Mesendoderm (in vitro differentiated cells): ENCODE measurements at regions not wholly inside any gene's neighbourhood (a gene's known extent, or its start where the extent isn't known, plus 50 kb on each side); places are given as distances from the start of the nearest gene placed in this dataset.
A peak's percentile ranks its signal among the peaks of the same experiment; 100 is the strongest.

ENCODE experiments used
- DNase-seq: peaks from one replicate; pipeline ENCODE4 v3.0.0; 2013
- H2AK5ac ChIP-seq: 2 replicates; pipeline ENCODE4 v1.6.1; 2013; ENCODE audit warnings: low read length, inconsistent platforms
- H2BK120ac ChIP-seq: 2 replicates; pipeline ENCODE4 v1.6.1; 2013; ENCODE audit warnings: low read depth, mild to moderate bottlenecking, low read length, moderate library complexity, mixed read lengths
- H2BK15ac ChIP-seq: replicated peaks from 2 replicates; pipeline ENCODE4 v1.6.1; 2013; ENCODE audit warnings: low read depth, mild to moderate bottlenecking, moderate library complexity
- H2BK5ac ChIP-seq: 2 replicates; pipeline ENCODE4 v1.6.1; 2013; ENCODE audit warnings: low read length, inconsistent platforms
- H3K18ac ChIP-seq: 2 replicates; pipeline ENCODE4 v1.6.1; 2013; ENCODE audit warnings: mild to moderate bottlenecking, low read length, mixed read lengths
- H3K23ac ChIP-seq: one replicate; pipeline ENCODE4 v1.6.1; 2013; ENCODE audit warnings: low read length
- H3K27ac ChIP-seq: 2 replicates; pipeline ENCODE4 v1.5.1; 2013; ENCODE audit warnings: low read depth, mild to moderate bottlenecking, inconsistent platforms, low read length, moderate library complexity
- H3K27me3 ChIP-seq: 2 replicates; pipeline ENCODE4 v1.6.1; 2013; ENCODE audit warnings: low read length, control low read depth, mild to moderate bottlenecking, inconsistent platforms; ENCODE audit not compliant: insufficient read depth, poor library complexity
- H3K36me3 ChIP-seq: 2 replicates; pipeline ENCODE4 v1.6.1; 2013; ENCODE audit warnings: low read length, inconsistent platforms; ENCODE audit not compliant: control insufficient read depth, insufficient read depth
- H3K4ac ChIP-seq: one replicate; pipeline ENCODE4 v1.6.1; 2013; ENCODE audit warnings: low read depth, mild to moderate bottlenecking, low read length, moderate library complexity
- H3K4me1 ChIP-seq: 2 replicates; pipeline ENCODE4 v1.6.1; 2013; ENCODE audit warnings: low read depth, low read length, inconsistent platforms; ENCODE audit not compliant: control insufficient read depth
- H3K4me2 ChIP-seq: 2 replicates; pipeline ENCODE4 v1.6.1; 2013; ENCODE audit warnings: low read length
- H3K4me3 ChIP-seq: 2 replicates; pipeline ENCODE4 v1.5.1; 2013; ENCODE audit warnings: mild to moderate bottlenecking, low read length
- H3K56ac ChIP-seq: one replicate; pipeline ENCODE4 v1.6.1; 2013; ENCODE audit warnings: low read length
- H3K79me1 ChIP-seq: 2 replicates; pipeline ENCODE4 v1.6.1; 2013; ENCODE audit warnings: low read length, inconsistent platforms
- H3K79me2 ChIP-seq: 2 replicates; pipeline ENCODE4 v1.6.1; 2013; ENCODE audit warnings: mild to moderate bottlenecking, low read length; ENCODE audit not compliant: control insufficient read depth, insufficient read depth
- H3K9ac ChIP-seq: 2 replicates; pipeline ENCODE4 v1.6.1; 2013; ENCODE audit warnings: low read length, inconsistent platforms
- H4K5ac ChIP-seq: one replicate; pipeline ENCODE4 v1.6.1; 2013; ENCODE audit warnings: low read length
- H4K8ac ChIP-seq: one replicate; pipeline ENCODE4 v1.6.1; 2013; ENCODE audit warnings: low read depth, mild to moderate bottlenecking, control low read depth, low read length, moderate library complexity
- WGBS: extraction: QIAGEN DNeasy Blood & Tissue Kit; methylation state at CpG from one replicate; pipeline ENCODE4 v1.1.7; 2013; ENCODE audit warnings: low lambda C conversion rate, missing lambda C conversion rate; ENCODE audit not compliant: insufficient coverage; ENCODE audit errors: extremely low coverage; 5-methylcytosine and 5-hydroxymethylcytosine counted together

DNA sequence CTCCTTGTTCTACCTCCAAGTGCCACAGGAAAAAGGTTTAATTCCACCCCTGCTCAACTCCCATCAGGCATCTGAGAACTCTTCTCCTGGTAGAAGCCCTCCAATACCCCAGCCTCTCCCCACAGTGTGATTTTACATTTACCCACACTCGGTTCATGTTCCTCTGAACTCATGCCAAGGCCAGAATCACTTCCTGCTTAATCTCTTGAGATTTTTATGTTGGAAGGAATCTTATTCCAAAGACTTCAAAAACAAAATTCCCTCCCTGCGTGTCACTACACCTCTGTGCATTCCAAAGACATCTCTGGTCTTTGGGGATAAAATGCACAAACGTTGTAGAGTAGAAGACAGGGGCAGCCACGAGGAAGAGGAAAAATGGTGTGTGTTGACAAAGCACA is 186.8 kb downstream of the ACTL7B start:
- Histone ChIP-seq H3K4me2 (no peak overlapping the region), H3K4me3 (no peak overlapping the region), H3K4me1 (no peaks in the 10 kb centered on the region), H3K56ac (no peak overlapping the region), H3K4ac (no peak overlapping the region), H3K27ac (no peak overlapping the region), H3K36me3 (no peaks in the 10 kb centered on the region), H2BK5ac (no peak overlapping the region), H3K79me2 (no peaks in the 10 kb centered on the region), H2BK15ac (no peak overlapping the region), H4K5ac (no peak overlapping the region), H2BK120ac (no peak overlapping the region), H3K9ac (no peak overlapping the region), H4K8ac (no peak overlapping the region), H3K27me3 (no peaks in the 10 kb centered on the region), H3K23ac (no peak overlapping the region), H2AK5ac (no peak overlapping the region), H3K79me1 (no peaks in the 10 kb centered on the region), H3K18ac (no peak overlapping the region)
- DNase-seq: no peak
- no CpG with 5 or more reads among the region's 4 CpGs for WGBS

DNA sequence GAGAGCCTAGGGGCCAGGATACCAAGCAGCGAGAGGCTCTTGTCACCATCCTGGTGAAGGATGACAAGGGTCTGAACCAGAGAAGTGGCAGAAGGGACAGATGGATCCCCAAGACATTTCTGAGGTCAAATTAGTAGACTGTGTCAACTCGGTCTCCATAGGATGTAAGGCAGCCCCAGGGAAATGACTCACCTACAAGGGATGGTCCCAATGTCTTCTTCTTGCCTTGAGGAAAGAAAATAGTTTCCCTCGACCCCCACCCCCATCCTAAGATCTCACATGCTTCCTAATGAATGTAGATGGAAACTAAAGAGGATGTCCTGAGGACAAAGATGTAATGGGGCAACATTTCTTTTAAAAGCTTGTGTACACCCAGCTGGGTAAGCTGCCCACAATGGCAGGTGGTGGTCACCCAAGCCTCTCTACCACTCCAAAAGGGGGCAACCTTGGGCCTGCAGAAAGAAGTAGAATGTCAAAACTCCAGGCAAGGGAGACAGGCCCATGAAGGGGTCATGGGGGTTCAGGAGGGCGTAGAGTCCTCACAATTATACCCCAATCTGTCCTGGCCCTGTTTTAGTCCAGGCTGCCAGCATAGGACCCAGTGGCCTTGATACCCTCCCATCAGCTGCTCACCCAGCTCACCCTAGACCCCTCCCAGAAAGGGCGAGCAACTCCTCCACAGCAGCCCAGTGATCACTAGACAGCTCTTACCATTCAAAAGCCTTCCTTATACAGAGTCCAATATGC is 187.4 kb downstream of the ACTL7B start:
- Histone ChIP-seq H3K27ac (no peak overlapping the region), H4K8ac (no peak overlapping the region), H3K4me2 (no peak overlapping the region), H3K4ac (no peak overlapping the region), H4K5ac (no peak overlapping the region), H2AK5ac (no peak overlapping the region), H3K79me2 (no peaks in the 10 kb centered on the region), H2BK5ac (no peak overlapping the region), H3K4me3 (no peak overlapping the region), H3K36me3 (no peaks in the 10 kb centered on the region), H2BK120ac (no peak overlapping the region), H3K56ac (no peak overlapping the region), H2BK15ac (no peak overlapping the region), H3K27me3 (no peaks in the 10 kb centered on the region), H3K23ac (no peak overlapping the region), H3K9ac (no peak overlapping the region), H3K18ac (no peak overlapping the region), H3K79me1 (no peaks in the 10 kb centered on the region), H3K4me1 (no peaks in the 10 kb centered on the region)
- peak; percentile 10 for DNase-seq
- no CpG with 5 or more reads among the region's 5 CpGs for WGBS

DNA sequence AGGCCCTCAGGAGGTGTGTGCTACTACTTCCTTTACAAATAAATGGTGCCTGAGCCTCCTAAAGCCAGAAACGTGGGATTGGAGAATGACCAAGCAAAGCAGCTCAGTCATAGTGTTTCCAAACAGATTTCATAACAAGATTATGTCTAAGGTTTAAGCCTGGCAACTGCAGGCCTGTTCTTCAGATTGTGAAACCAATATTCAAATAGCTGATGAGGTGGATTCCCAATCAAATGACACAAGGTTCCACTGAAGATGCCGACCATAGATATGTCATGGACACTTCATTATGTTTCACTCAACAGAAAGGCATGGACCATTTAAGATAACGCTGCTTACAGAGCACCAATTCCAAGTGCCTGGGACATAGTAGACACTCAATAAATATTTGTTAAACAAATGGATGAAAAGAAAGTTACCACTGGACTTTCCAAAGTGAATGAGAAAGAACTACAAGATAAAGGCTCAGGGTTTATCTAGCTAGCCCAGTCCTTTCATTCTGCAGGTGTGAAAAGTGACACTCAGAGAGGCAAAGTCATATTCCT is 189.5 kb downstream of the ACTL7B start:
- Histone ChIP-seq H4K8ac (no peak overlapping the region), H3K4me3 (no peak overlapping the region), H4K5ac (no peak overlapping the region), H3K4me1 (no peaks in the 10 kb centered on the region), H3K27ac (no peak overlapping the region), H3K79me1 (no peaks in the 10 kb centered on the region), H3K27me3 (no peaks in the 10 kb centered on the region), H3K36me3 (no peaks in the 10 kb centered on the region), H3K4me2 (no peak overlapping the region), H3K23ac (no peak overlapping the region), H2AK5ac (no peak overlapping the region), H2BK15ac (no peak overlapping the region), H3K4ac (no peak overlapping the region), H2BK120ac (no peak overlapping the region), H3K79me2 (no peaks in the 10 kb centered on the region), H3K18ac (no peak overlapping the region), H3K9ac (no peak overlapping the region), H3K56ac (no peak overlapping the region), H2BK5ac (no peak overlapping the region)
- no peak for DNase-seq
- no CpG with 5 or more reads among the region's 3 CpGs for WGBS

DNA sequence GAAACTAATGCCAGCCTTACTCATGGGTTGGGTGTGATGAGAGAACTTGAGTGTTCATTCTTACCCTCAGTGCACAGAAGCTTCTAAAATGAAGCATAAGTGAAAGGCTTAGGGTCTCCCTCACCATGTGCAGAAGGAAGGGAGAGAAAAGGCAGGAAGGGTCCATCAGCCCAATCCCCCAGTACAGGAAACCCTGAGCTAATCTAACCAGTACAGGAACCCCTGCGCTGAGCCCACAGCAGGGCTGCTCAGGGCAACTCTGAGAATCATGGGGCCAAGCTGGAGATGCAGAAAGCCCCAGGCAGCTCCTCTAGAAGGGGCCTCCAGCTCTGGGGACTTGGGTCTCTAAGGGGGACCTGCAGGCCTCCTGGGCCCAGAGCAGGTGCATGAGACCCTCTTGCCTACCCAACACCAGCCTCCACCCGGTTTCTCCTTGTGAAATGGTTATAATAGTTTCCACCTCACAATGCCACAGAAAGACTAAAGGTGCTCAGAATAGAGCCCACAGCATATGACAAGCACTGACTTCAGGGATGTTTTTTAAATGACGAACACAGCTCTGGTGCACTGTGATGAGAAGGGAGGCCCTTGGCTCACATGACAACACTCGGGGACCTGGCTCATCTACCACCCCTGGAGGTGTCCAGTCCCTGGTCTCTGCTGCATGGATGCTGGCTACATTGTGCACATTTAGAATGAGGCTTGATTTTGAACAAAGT is 190.1 kb downstream of the ACTL7B start:
- no peak overlapping the region for H3K9ac ChIP-seq
- H3K4me3 ChIP-seq: no peak overlapping the region
- H4K5ac ChIP-seq: no peak overlapping the region
- H2BK5ac ChIP-seq: no peak overlapping the region
- H3K23ac ChIP-seq: no peak overlapping the region
- no peaks in the 10 kb centered on the region for H3K79me1 ChIP-seq
- H2BK120ac ChIP-seq: no peak overlapping the region
- H3K4me2 ChIP-seq: no peak overlapping the region
- no peak overlapping the region for H4K8ac ChIP-seq
- no peaks in the 10 kb centered on the region for H3K4me1 ChIP-seq
- H2BK15ac ChIP-seq: no peak overlapping the region
- H3K27me3 ChIP-seq: no peaks in the 10 kb centered on the region
- no peak for DNase-seq
- H2AK5ac ChIP-seq: no peak overlapping the region
- H3K27ac ChIP-seq: no peak overlapping the region
- H3K79me2 ChIP-seq: no peaks in the 10 kb centered on the region
- no peak overlapping the region for H3K18ac ChIP-seq
- no CpG with 5 or more reads among the region's 4 CpGs for WGBS
- H3K4ac ChIP-seq: no peak overlapping the region
- H3K56ac ChIP-seq: no peak overlapping the region
- H3K36me3 ChIP-seq: no peaks in the 10 kb centered on the region

DNA sequence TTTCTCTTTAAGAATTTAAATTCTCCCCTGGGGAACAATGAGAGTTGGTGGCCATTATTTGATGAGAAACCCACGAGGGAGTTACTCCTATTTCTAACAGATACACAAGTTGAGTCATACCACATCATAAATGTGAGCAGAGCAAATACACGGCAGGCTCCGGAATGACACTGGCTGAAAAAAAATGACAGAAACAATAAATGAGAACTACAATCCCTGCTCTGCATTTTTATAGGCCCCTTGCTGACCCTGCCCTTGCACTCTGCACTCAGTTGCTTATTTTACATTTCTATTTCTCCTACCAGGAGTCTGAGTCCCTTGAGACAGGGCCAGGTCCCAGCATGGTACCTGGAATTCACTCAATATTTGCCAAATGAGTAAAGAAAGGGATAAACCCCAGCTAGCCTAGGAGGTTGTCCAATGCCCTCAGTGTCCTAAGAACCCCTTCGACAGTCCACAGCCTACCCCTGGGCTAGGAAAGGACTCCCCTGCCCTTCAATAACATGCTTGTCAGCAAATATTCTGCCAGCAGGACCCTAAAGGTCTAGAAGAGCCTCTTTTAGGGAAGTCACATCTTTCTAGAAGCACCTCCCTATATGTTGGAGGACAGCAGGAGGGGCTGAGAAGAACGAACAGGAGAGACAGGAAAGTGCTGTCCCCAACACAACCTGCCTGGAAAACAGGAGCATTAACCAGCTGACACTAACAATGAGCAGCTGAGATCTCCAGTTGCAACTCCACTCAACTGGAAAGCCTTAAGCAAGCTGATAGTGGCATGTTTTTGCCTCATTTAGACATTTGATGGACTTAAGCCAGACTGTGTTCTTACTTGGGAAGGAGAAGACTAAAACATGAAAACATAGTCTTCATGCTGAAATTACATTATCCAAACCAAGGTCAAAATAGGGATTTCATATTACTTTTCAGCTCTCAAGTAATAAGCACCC is 191.2 kb downstream of the ACTL7B start:
- no peak overlapping the region for H4K8ac ChIP-seq
- H3K27ac ChIP-seq: no peak overlapping the region
- H3K36me3 ChIP-seq: no peaks in the 10 kb centered on the region
- H3K18ac ChIP-seq: no peak overlapping the region
- no peak overlapping the region for H2AK5ac ChIP-seq
- H3K79me2 ChIP-seq: no peaks in the 10 kb centered on the region
- H2BK120ac ChIP-seq: no peak overlapping the region
- no peak overlapping the region for H2BK15ac ChIP-seq
- H3K56ac ChIP-seq: no peak overlapping the region
- no peak for DNase-seq
- no peak overlapping the region for H3K4ac ChIP-seq
- WGBS: no CpG with 5 or more reads among the region's 5 CpGs
- H3K23ac ChIP-seq: no peak overlapping the region
- no peak overlapping the region for H3K9ac ChIP-seq
- no peaks in the 10 kb centered on the region for H3K27me3 ChIP-seq
- no peak overlapping the region for H3K4me3 ChIP-seq
- H3K4me2 ChIP-seq: no peak overlapping the region
- no peak overlapping the region for H4K5ac ChIP-seq
- no peaks in the 10 kb centered on the region for H3K79me1 ChIP-seq
- H2BK5ac ChIP-seq: no peak overlapping the region
- H3K4me1 ChIP-seq: no peaks in the 10 kb centered on the region
